ENCODE measurements at regions not wholly inside any gene's neighbourhood (a gene's known extent, or its start where the extent isn't known, plus 50 kb on each side); places are given as distances from the start of the nearest gene placed in this dataset.

DNA sequence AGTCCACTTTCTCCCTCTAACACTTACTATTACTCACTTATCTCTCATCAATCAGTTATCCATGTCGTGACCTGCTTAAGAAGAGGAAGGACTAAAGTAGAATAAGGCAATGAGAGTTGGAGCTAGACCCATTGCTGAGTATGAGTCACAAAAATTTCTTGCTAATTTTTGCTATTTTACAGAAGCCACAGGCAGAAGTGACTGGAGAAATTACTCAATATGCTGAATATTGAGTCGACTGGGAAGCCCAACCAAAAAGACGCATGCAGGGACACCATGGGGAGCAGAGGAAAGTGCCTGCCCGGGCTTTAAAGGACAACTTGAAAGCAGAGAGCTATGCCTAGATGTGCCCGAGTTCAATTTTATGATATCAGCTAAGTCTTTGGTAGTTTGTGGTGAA is 115.4 kb upstream of the FOXG1 start:
- no peak for FAIRE-seq
- H3K4me3 ChIP-seq (ENCODE audit: low read depth, low read length) = no peak overlapping the region
- no peaks in the 10 kb centered on the region for H3K27me3 ChIP-seq (ENCODE audit: control insufficient read depth, insufficient read depth, low read length)
- no peak for TF ChIP-seq CTCF (IDR thresholded peaks at IDR 0.05; ENCODE audit: insufficient read depth, low read length, severe bottlenecking)
- DNase-seq (ENCODE audit: low read depth) = peak; percentile 95
- H3K36me3 ChIP-seq (ENCODE audit: control insufficient read depth, insufficient read depth, low read length) = no peaks in the 10 kb centered on the region

GRCh38 chr14:28652782-28653181 is 113.8 kb upstream of the FOXG1 start:
- Histone ChIP-seq H3K36me3 (ENCODE audit: control insufficient read depth, insufficient read depth, low read length) (no peaks in the 10 kb centered on the region), H3K4me3 (ENCODE audit: low read depth, low read length) (no peak overlapping the region), H3K27me3 (ENCODE audit: control insufficient read depth, insufficient read depth, low read length) (no peaks in the 10 kb centered on the region)
- no peak for TF ChIP-seq CTCF (IDR thresholded peaks at IDR 0.05; ENCODE audit: insufficient read depth, low read length, severe bottlenecking)
- DNase-seq (ENCODE audit: low read depth) (peak; percentile 97), FAIRE-seq (no peak)

DNA sequence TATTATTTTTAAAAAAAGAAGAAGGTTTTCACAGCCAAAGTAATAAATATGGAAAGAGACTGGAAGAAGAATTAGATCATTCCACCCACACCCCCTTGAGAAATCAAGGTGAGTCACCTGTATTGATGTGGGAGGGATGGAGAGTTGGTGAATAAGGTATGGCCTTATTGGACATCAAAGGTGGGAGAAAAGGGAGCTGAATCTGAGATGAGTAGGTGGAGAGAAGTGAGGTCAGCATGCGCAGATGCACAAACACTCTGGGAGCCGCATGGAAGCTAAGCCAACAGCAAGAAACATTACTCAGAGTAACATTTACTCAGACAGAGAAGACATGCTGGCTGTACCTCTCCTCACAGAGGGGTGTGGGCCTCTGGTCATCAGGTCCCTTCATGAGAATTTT is 113.1 kb upstream of the FOXG1 start:
- Histone ChIP-seq H3K27me3 (ENCODE audit: control insufficient read depth, insufficient read depth, low read length) (no peaks in the 10 kb centered on the region), H3K36me3 (ENCODE audit: control insufficient read depth, insufficient read depth, low read length) (no peaks in the 10 kb centered on the region), H3K4me3 (ENCODE audit: low read depth, low read length) (no peak overlapping the region)
- TF ChIP-seq CTCF (IDR thresholded peaks at IDR 0.05; ENCODE audit: insufficient read depth, low read length, severe bottlenecking) = no peak
- DNase-seq (ENCODE audit: low read depth) = peak; percentile 99
- peak; percentile 83 for FAIRE-seq

DNA sequence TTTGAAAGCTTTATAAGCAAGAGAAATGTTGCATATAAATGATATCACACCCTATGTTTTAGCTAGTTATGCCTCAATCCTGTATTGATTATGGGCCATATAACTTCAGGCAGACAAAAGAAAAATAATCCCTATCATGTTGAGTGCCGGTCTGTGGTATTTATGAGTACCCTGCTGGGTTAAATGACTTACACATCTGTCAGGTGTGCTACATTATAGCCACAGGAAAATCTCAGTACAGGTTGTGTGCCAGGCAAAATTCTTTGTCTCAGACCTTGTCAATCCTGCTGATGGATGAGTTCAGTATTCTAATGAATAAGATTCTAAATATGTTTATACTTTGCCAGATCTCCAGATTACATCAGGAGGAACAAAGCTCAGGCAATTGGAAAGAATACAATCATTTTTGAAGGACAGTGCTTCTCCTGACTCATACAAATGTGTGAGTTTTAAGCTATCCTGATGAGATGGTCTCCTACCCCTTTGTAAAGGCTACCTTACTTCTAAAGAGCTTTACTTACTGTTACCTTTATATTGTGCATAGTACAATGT is 109.8 kb upstream of the FOXG1 start:
- no peak for FAIRE-seq

GRCh38 chr14:28661171-28661772 is 105.3 kb upstream of the FOXG1 start:
- Histone ChIP-seq H3K27me3 (ENCODE audit: control insufficient read depth, insufficient read depth, low read length) (no peaks in the 10 kb centered on the region), H3K4me3 (ENCODE audit: low read depth, low read length) (no peak overlapping the region), H3K36me3 (ENCODE audit: control insufficient read depth, insufficient read depth, low read length) (no peaks in the 10 kb centered on the region)
- no peak for TF ChIP-seq CTCF (IDR thresholded peaks at IDR 0.05; ENCODE audit: insufficient read depth, low read length, severe bottlenecking)
- FAIRE-seq (no peak), DNase-seq (ENCODE audit: low read depth) (peak; percentile 93)

More for the DNA sequence above, 109.8 kb upstream of the FOXG1 start:
- Histone ChIP-seq H3K36me3 (ENCODE audit: control insufficient read depth, insufficient read depth, low read length) (no peaks in the 10 kb centered on the region), H3K27me3 (ENCODE audit: control insufficient read depth, insufficient read depth, low read length) (no peaks in the 10 kb centered on the region), H3K4me3 (ENCODE audit: low read depth, low read length) (no peak overlapping the region)
- peak; percentile 61 for DNase-seq (ENCODE audit: low read depth)
- TF ChIP-seq CTCF (IDR thresholded peaks at IDR 0.05; ENCODE audit: insufficient read depth, low read length, severe bottlenecking) = no peak

- Histone ChIP-seq H3K4me3 (ENCODE audit: low read depth, low read length) (no peak overlapping the region), H3K36me3 (ENCODE audit: control insufficient read depth, insufficient read depth, low read length) (no peaks in the 10 kb centered on the region), H3K27me3 (ENCODE audit: control insufficient read depth, insufficient read depth, low read length) (no peaks in the 10 kb centered on the region)
- no peak for DNase-seq (ENCODE audit: low read depth)
- TF ChIP-seq CTCF (IDR thresholded peaks at IDR 0.05; ENCODE audit: insufficient read depth, low read length, severe bottlenecking) = no peak
- no peak for FAIRE-seq
Measured at GRCh38 chr14:28666961-28667360, 99.6 kb upstream of the FOXG1 start.

Measured in bronchial epithelial cell (primary cell).